ENCODE measurements at regions not wholly inside any gene's neighbourhood (a gene's known extent, or its start where the extent isn't known, plus 50 kb on each side); places are given as distances from the start of the nearest gene placed in this dataset.

DNA sequence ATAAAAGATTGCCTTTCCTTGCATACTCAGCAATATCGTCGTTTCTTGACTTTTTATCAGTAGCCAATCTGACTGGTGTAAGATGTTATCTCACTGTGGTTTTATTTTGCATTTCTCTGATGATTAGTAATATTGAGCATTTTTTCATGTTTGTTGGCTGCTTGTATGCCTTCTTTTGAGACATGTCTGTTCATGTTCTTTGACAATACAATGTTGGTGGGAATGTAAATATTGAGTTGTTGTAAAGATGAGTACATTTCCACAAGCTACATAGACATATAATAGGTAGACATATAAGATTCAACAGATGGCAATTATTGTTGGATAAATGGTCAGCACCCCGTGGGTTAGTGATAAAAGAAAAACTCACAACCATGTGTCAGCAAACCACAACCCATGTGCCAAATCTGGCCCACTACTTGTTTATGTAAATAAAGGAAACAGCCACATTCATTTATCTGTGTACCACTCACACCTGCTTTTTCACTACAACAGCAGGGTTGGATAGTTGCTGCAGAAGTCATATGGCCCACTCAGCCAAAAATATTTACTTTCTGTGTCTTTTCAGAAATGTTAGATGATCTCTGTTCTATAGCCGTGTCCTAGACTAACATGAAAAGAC lies 153.1 kb upstream of the VCX start:
- TF ChIP-seq, protein P1, sequence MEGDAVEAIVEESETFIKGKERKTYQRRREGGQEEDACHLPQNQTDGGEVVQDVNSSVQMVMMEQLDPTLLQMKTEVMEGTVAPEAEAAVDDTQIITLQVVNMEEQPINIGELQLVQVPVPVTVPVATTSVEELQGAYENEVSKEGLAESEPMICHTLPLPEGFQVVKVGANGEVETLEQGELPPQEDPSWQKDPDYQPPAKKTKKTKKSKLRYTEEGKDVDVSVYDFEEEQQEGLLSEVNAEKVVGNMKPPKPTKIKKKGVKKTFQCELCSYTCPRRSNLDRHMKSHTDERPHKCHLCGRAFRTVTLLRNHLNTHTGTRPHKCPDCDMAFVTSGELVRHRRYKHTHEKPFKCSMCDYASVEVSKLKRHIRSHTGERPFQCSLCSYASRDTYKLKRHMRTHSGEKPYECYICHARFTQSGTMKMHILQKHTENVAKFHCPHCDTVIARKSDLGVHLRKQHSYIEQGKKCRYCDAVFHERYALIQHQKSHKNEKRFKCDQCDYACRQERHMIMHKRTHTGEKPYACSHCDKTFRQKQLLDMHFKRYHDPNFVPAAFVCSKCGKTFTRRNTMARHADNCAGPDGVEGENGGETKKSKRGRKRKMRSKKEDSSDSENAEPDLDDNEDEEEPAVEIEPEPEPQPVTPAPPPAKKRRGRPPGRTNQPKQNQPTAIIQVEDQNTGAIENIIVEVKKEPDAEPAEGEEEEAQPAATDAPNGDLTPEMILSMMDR (IDR thresholded peaks at IDR 0.05) = no peak
- TF ChIP-seq POLR2AphosphoS5 (IDR thresholded peaks at IDR 0.05) = no peak
- TF ChIP-seq POLR2A (IDR thresholded peaks at IDR 0.05) = no peak
